H1 (cell line): ENCODE measurements at regions not wholly inside any gene's neighbourhood (a gene's known extent, or its start where the extent isn't known, plus 50 kb on each side); places are given as distances from the start of the nearest gene placed in this dataset.
A peak's percentile ranks its signal among the peaks of the same experiment; 100 is the strongest.

Source experiments
- CTCF ChIA-PET: fragments of 300-600 bp; sonication (Branson Sonifier 250); formaldehyde crosslinking; loops from one replicate; lab custom pipeline; 2021; ENCODE audit not compliant: partially characterized antibody; lab: Charles Lee
- POLR2A ChIA-PET: fragments of 300-600 bp; sonication (Branson Sonifier 250); formaldehyde crosslinking; loops from one replicate; lab custom pipeline; 2021; ENCODE audit warnings: inconsistent platforms; ENCODE audit not compliant: partially characterized antibody; lab: Charles Lee
- DNase-seq, 2 experiments: peaks; one replicate each; pipeline versions ENCODE4 v3.0.0 to v3.0.0-alpha.2; 2010 to 2022; ENCODE audit warnings: low spot score in 2 of 2, low read depth in 1 of 2, mixed read lengths in 1 of 2
- FAIRE-seq: peaks from 2 replicates; lab custom pipeline; 2011; peaks lifted over from hg19 to GRCh38; lab: Jason Lieb, UNC
- H2AFZ ChIP-seq: 2 replicates; pipeline ENCODE4 v1.8.1; 2012; ENCODE audit warnings: low read length, inconsistent platforms
- H2AK5ac ChIP-seq: 2 replicates; pipeline ENCODE4 v1.6.1; 2013; ENCODE audit warnings: low read depth, low read length
- H2BK120ac ChIP-seq: replicated peaks from 2 replicates; pipeline ENCODE3; 2013; ENCODE audit warnings: low read depth, low read length, inconsistent platforms
- H2BK12ac ChIP-seq: 2 replicates; pipeline ENCODE4 v1.6.1; 2013; ENCODE audit warnings: low read depth, low read length
- H2BK15ac ChIP-seq: 2 replicates; pipeline ENCODE4 v1.6.1; 2013; ENCODE audit warnings: low read length
- H2BK20ac ChIP-seq: 2 replicates; pipeline ENCODE4 v1.6.1; 2013; ENCODE audit warnings: low read length
- H2BK5ac ChIP-seq: 2 replicates; pipeline ENCODE4 v1.6.1; 2013; ENCODE audit warnings: low read depth, low read length
- H3K14ac ChIP-seq: 2 replicates; pipeline ENCODE4 v1.6.1; 2013; ENCODE audit warnings: inconsistent platforms; ENCODE audit not compliant: insufficient read length
- H3K18ac ChIP-seq: 2 replicates; pipeline ENCODE4 v1.6.1; 2013; ENCODE audit warnings: low read length; ENCODE audit errors: extremely low read depth
- H3K23ac ChIP-seq: 2 replicates; pipeline ENCODE4 v1.6.1; 2013; ENCODE audit warnings: inconsistent platforms; ENCODE audit not compliant: insufficient read length
- H3K23me2 ChIP-seq: 2 replicates; pipeline ENCODE4 v1.6.1; 2013; ENCODE audit warnings: low read depth, low read length
- H3K27ac ChIP-seq: 2 replicates; pipeline ENCODE4 v1.6.1; 2011; ENCODE audit warnings: low read depth, low read length, inconsistent platforms
- H3K27me3 ChIP-seq, 4 experiments: replicated peaks in 1 of 4; 1 replicate in 1 of 4; 2 replicates in 3 of 4; pipeline versions ENCODE4 v1.6.1 to v1.8.1; 2011 to 2013; ENCODE audit warnings: low read length in 3 of 4, mild to moderate bottlenecking in 3 of 4, inconsistent platforms in 2 of 4, mixed read lengths in 2 of 4, moderate library complexity in 1 of 4; ENCODE audit not compliant: control insufficient read depth in 3 of 4, insufficient read depth in 3 of 4; ENCODE audit errors: extremely low read depth in 1 of 4
- H3K36me3 ChIP-seq, 4 experiments: 2 replicates each; pipeline versions ENCODE4 v1.6.1 to v1.8.1; 2011 to 2013; ENCODE audit warnings: mild to moderate bottlenecking in 4 of 4, low read length in 3 of 4, moderate library complexity in 2 of 4, control low read depth in 1 of 4, inconsistent platforms in 1 of 4; ENCODE audit not compliant: insufficient read depth in 4 of 4, control insufficient read depth in 2 of 4
- H3K4ac ChIP-seq: replicated peaks from 2 replicates; pipeline ENCODE3; 2013; ENCODE audit warnings: low read length, low read depth, mixed read lengths, inconsistent platforms; ENCODE audit not compliant: insufficient read length
- H3K4me1 ChIP-seq, 4 experiments: replicated peaks in 1 of 4; 1 replicate in 1 of 4; 2 replicates in 3 of 4; pipeline versions ENCODE4 v1.6.1 to v1.8.1; 2011 to 2013; ENCODE audit warnings: low read length in 3 of 4, inconsistent platforms in 2 of 4, mixed read lengths in 1 of 4; ENCODE audit not compliant: insufficient read depth in 4 of 4, control insufficient read depth in 3 of 4
- H3K4me2 ChIP-seq, 2 experiments: 2 replicates each; pipeline versions ENCODE4 v1.6.1 to v1.8.1; 2011 to 2013; ENCODE audit warnings: low read depth in 2 of 2, low read length in 2 of 2, control low read depth in 1 of 2, inconsistent platforms in 1 of 2, mild to moderate bottlenecking in 1 of 2; ENCODE audit not compliant: insufficient read depth in 1 of 2
- H3K4me3 ChIP-seq, 4 experiments: fragments of 200-600, 300-600 bp in 1 of 4; sonication (generic), shearing (Covaris generic), sonication (Bioruptor Twin) in 1 of 4; 2 replicates each; pipeline versions ENCODE4 v1.5.1 to v1.8.1; 2011 to 2016; ENCODE audit warnings: low read length in 4 of 4, low read depth in 3 of 4, control low read depth in 2 of 4, inconsistent platforms in 2 of 4, mild to moderate bottlenecking in 2 of 4, mixed read lengths in 1 of 4, moderate library complexity in 1 of 4; ENCODE audit not compliant: insufficient read depth in 2 of 4; ENCODE audit errors: extremely low read depth in 1 of 4
- H3K56ac ChIP-seq: replicated peaks from 2 replicates; pipeline ENCODE3; 2013; ENCODE audit warnings: low read depth, mild to moderate bottlenecking, mixed read lengths, low read length, inconsistent platforms; ENCODE audit not compliant: insufficient read length
- H3K79me1 ChIP-seq: 2 replicates; pipeline ENCODE4 v1.6.1; 2013; ENCODE audit warnings: low read depth, low read length, control low read depth
- H3K79me2 ChIP-seq, 2 experiments: 2 replicates each; pipeline versions ENCODE4 v1.6.1 to v1.8.1; 2012 to 2013; ENCODE audit warnings: low read length in 2 of 2, mild to moderate bottlenecking in 2 of 2, inconsistent platforms in 1 of 2; ENCODE audit not compliant: insufficient read depth in 2 of 2, control insufficient read depth in 1 of 2
- H3K9ac ChIP-seq, 4 experiments: replicated peaks in 1 of 4; 1 replicate in 1 of 4; 2 replicates in 3 of 4; pipeline versions ENCODE4 v1.6.1 to v1.8.1; 2011 to 2013; ENCODE audit warnings: low read depth in 3 of 4, low read length in 3 of 4, control low read depth in 2 of 4, mild to moderate bottlenecking in 2 of 4, moderate library complexity in 2 of 4, inconsistent platforms in 1 of 4; ENCODE audit errors: extremely low read depth in 1 of 4
- H3K9me3 ChIP-seq, 2 experiments: 2 replicates each; pipeline versions ENCODE4 v1.6.1 to v1.8.1; 2012 to 2013; ENCODE audit warnings: mild to moderate bottlenecking in 2 of 2, moderate library complexity in 2 of 2, control low read depth in 1 of 2, inconsistent platforms in 1 of 2, low read depth in 1 of 2, low read length in 1 of 2, mixed read lengths in 1 of 2; ENCODE audit not compliant: insufficient read depth in 2 of 2
- H4K20me1 ChIP-seq, 2 experiments: replicated peaks in 1 of 2; 2 replicates each; pipeline versions ENCODE3 to v1.8.1; 2011 to 2013; ENCODE audit warnings: inconsistent platforms in 2 of 2, low read length in 2 of 2, mild to moderate bottlenecking in 1 of 2; ENCODE audit not compliant: insufficient read depth in 2 of 2, control insufficient read depth in 1 of 2
- H4K5ac ChIP-seq: 2 replicates; pipeline ENCODE4 v1.6.1; 2013; ENCODE audit warnings: low read length, low read depth, mixed read lengths, inconsistent platforms; ENCODE audit not compliant: insufficient read length
- H4K8ac ChIP-seq: 2 replicates; pipeline ENCODE4 v1.8.0; 2013; ENCODE audit warnings: mild to moderate bottlenecking, moderate library complexity, low read length, inconsistent platforms; ENCODE audit not compliant: insufficient read depth; ENCODE audit errors: extremely low read depth
- H4K91ac ChIP-seq: replicated peaks from 2 replicates; pipeline ENCODE3; 2013; ENCODE audit warnings: low read length, mixed read lengths, inconsistent platforms; ENCODE audit not compliant: insufficient read length
- CHD1 ChIP-seq: IDR thresholded peaks from 2 replicates; pipeline ENCODE4 v1.6.1; 2012; ENCODE audit warnings: low read depth, low read length, improper control_type of control experiment
- EGR1 ChIP-seq: IDR thresholded peaks from 2 replicates; pipeline ENCODE4 v1.6.1; 2011; ENCODE audit warnings: low read depth, low read length, borderline replicate concordance
- GTF2F1 ChIP-seq: IDR thresholded peaks from 2 replicates; pipeline ENCODE4 v1.6.1; 2012; ENCODE audit warnings: low read depth, low read length, improper control_type of control experiment, borderline replicate concordance
- POLR2A ChIP-seq, 2 experiments: IDR thresholded peaks; 1 replicate in 1 of 2; 2 replicates in 1 of 2; pipeline ENCODE4 v1.6.1; 2011; ENCODE audit warnings: low read depth in 2 of 2, low read length in 2 of 2, mild to moderate bottlenecking in 2 of 2; ENCODE audit errors: control extremely low read depth in 1 of 2
- RBBP5 ChIP-seq: IDR thresholded peaks from 2 replicates; pipeline ENCODE4 v1.7.1; 2012; ENCODE audit warnings: low read depth, mild to moderate bottlenecking, inconsistent platforms, low read length, moderate library complexity, borderline replicate concordance
- SIX5 ChIP-seq: IDR thresholded peaks from 2 replicates; pipeline ENCODE4 v1.6.1; 2011; ENCODE audit warnings: mild to moderate bottlenecking, low read depth, low read length
- SRF ChIP-seq: IDR thresholded peaks from 2 replicates; pipeline ENCODE4 v1.6.1; 2011; ENCODE audit warnings: mild to moderate bottlenecking, low read depth, low read length, moderate library complexity
- SUZ12 ChIP-seq: fragments of 200-600 bp; sonication (generic); IDR thresholded peaks from 2 replicates; pipeline ENCODE4 v1.6.1; 2012; ENCODE audit warnings: mild to moderate bottlenecking, inconsistent platforms, low read length, moderate library complexity, mixed read lengths
- TAF1 ChIP-seq: IDR thresholded peaks from 2 replicates; pipeline ENCODE4 v1.6.1; 2011; ENCODE audit warnings: mild to moderate bottlenecking, low read depth, low read length
- TAF7 ChIP-seq: optimal IDR thresholded peaks from 2 replicates; pipeline ENCODE3; 2011; ENCODE audit warnings: low read depth, mild to moderate bottlenecking, inconsistent platforms, low read length, moderate library complexity, borderline replicate concordance
- TBP ChIP-seq: IDR thresholded peaks from 2 replicates; pipeline ENCODE4 v1.6.1; 2011; ENCODE audit warnings: low read depth, low read length, improper control_type of control experiment
- TCF12 ChIP-seq: IDR thresholded peaks from 2 replicates; pipeline ENCODE4 v1.6.1; 2011; ENCODE audit warnings: low read depth, mild to moderate bottlenecking, low read length
- TEAD4 ChIP-seq: IDR thresholded peaks from 2 replicates; pipeline ENCODE4 v1.6.1; 2012; ENCODE audit warnings: low read depth, low read length, inconsistent platforms, mixed read lengths
- TF ChIP-seq, protein P1 (sequence below): IDR thresholded peaks from 2 replicates; pipeline ENCODE4 v1.6.1; 2011; ENCODE audit warnings: low read depth, mild to moderate bottlenecking, low read length; ENCODE audit not compliant: insufficient read depth
- TF ChIP-seq, protein P2 (sequence below): IDR thresholded peaks from 2 replicates; pipeline ENCODE4 v1.6.1; 2012; ENCODE audit warnings: low read length, inconsistent platforms

DNA sequence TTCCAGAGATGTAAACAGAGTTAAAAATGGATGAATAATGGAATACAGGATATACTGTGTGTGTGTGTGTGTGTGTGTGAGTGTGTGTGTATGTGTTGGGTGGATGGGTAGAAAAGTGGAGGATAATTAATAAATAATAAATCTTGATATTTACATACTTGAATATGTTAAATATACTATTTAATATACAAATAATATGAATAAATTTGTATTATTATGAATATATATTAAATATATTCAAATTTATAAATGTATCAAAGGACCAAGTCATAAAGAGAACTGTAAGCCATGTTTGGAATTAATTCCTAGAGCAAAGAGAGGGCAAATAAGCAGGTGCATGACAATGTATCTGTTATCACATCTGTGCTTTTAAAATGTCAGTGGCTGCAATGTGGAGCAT lies 225.3 kb downstream of the ALG10B start:
- Histone ChIP-seq H3K9me3 (no peaks in the 10 kb centered on the region), H2AFZ (no peak overlapping the region), H3K14ac (no peak overlapping the region), H4K5ac (no peak overlapping the region), H4K8ac (no peak overlapping the region), H3K4me3 (no peak overlapping the region), H3K27me3 (no peaks in the 10 kb centered on the region), H3K23me2 (no peaks in the 10 kb centered on the region; the same call in 1 of the 2 replicates), H3K79me2 (no peaks in the 10 kb centered on the region), H4K91ac (no peak overlapping the region), H2BK15ac (no peak overlapping the region), H3K23ac (no peak overlapping the region), H3K27ac (no peak overlapping the region), H2AK5ac (no peak overlapping the region), H3K4me2 (no peak overlapping the region), H4K20me1 (no peaks in the 10 kb centered on the region), H2BK120ac (no peak overlapping the region), H3K18ac (no peak overlapping the region), H3K36me3 (no peaks in the 10 kb centered on the region), H3K4ac (no peak overlapping the region), H2BK20ac (no peak overlapping the region), H2BK12ac (no peak overlapping the region), H2BK5ac (no peak overlapping the region), H3K9ac (no peak overlapping the region), H3K56ac (peak overlapping the region; percentile 55), H3K4me1 (peaks cover 3 to 17% (median 6%) of the 10 kb centered on the region in 4 experiments; a peak in 5 of 7 replicates), H3K79me1 (no peaks in the 10 kb centered on the region)
- DNase-seq (no peak), FAIRE-seq (no peak)
- TF ChIP-seq TBP = no peak
- TF ChIP-seq SIX5 = no peak
- no peak for TF ChIP-seq SUZ12
- TF ChIP-seq, protein P1, sequence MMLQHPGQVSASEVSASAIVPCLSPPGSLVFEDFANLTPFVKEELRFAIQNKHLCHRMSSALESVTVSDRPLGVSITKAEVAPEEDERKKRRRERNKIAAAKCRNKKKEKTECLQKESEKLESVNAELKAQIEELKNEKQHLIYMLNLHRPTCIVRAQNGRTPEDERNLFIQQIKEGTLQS = no peak
- no peak for TF ChIP-seq GTF2F1
- no peak for TF ChIP-seq POLR2A (IDR thresholded peaks at IDR 0.05; ENCODE audit: control extremely low read depth in 1 of 2, low read depth in 2 of 2, low read length in 2 of 2)
- no peak for TF ChIP-seq TAF1
- TF ChIP-seq SRF = no peak
- TF ChIP-seq TCF12 = no peak
- TF ChIP-seq TEAD4 = no peak
- TF ChIP-seq EGR1 = no peak
- TF ChIP-seq CHD1 = no peak
- no peak for TF ChIP-seq RBBP5
- no peak for TF ChIP-seq TAF7
- TF ChIP-seq, protein P2, sequence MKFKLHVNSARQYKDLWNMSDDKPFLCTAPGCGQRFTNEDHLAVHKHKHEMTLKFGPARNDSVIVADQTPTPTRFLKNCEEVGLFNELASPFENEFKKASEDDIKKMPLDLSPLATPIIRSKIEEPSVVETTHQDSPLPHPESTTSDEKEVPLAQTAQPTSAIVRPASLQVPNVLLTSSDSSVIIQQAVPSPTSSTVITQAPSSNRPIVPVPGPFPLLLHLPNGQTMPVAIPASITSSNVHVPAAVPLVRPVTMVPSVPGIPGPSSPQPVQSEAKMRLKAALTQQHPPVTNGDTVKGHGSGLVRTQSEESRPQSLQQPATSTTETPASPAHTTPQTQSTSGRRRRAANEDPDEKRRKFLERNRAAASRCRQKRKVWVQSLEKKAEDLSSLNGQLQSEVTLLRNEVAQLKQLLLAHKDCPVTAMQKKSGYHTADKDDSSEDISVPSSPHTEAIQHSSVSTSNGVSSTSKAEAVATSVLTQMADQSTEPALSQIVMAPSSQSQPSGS = no peak
- ChIA-PET CTCF (interaction anchor here (1.0 kb wide), 1 partner anchor 21 kb away, joined by 3 read pairs; no protein-coding TSS in a partner anchor), POLR2A (no interaction called here)
